HG03045 (cell line): ENCODE measurements at regions not wholly inside any gene's neighbourhood (a gene's known extent, or its start where the extent isn't known, plus 50 kb on each side); places are given as distances from the start of the nearest gene placed in this dataset.
"Not testable (repeated sequence)": the region's sequence is repeated elsewhere in the genome, so short reads cannot be mapped to it uniquely, and the experiment has no call there.

Experiments
- ATAC-seq: cut with Tn5 transposase; IDR thresholded peaks from one replicate; pipeline ENCODE4 v1.9.1; 2021; ENCODE audit warnings: mild to moderate bottlenecking, moderate library complexity; ENCODE audit not compliant: unreplicated experiment

- no peak for ATAC-seq
These were observed 803.1 kb downstream of the SATB2 start for GRCh38 chr2:198654646-198655045.

- no peak for ATAC-seq
These were observed 804.4 kb downstream of the SATB2 start for GRCh38 chr2:198653311-198653710.

- no peak for ATAC-seq
These were observed 805.3 kb downstream of the SATB2 start for GRCh38 chr2:198652461-198652860.

- no peak for ATAC-seq
These were observed 811.9 kb downstream of the SATB2 start for GRCh38 chr2:198645816-198646215.

- no peak for ATAC-seq
These were observed 816.6 kb downstream of the SATB2 start for GRCh38 chr2:198641161-198641560.

- no peak for ATAC-seq
These were observed 817.3 kb downstream of the SATB2 start for GRCh38 chr2:198640463-198640862.

- ATAC-seq: no peak
These were observed 818.2 kb downstream of the SATB2 start for GRCh38 chr2:198639580-198639979.

- no peak for ATAC-seq
These were observed 819.2 kb downstream of the SATB2 start for GRCh38 chr2:198638577-198638976.

GRCh38 chr2:198630384-198630783, 826.0 kb downstream of the PLCL1 start:
- ATAC-seq: no peak

- ATAC-seq: no peak
These were observed 824.2 kb downstream of the PLCL1 start for GRCh38 chr2:198628596-198628995.

- no peak for ATAC-seq
These were observed 818.8 kb downstream of the PLCL1 start for GRCh38 chr2:198622986-198623730.

- no peak for ATAC-seq
These were observed 811.6 kb downstream of the PLCL1 start for GRCh38 chr2:198615972-198616371.

GRCh38 chr2:198611201-198611600, 806.8 kb downstream of the PLCL1 start:
- ATAC-seq: no peak

- no peak for ATAC-seq
These were observed 800.2 kb downstream of the PLCL1 start for GRCh38 chr2:198604599-198604998.

GRCh38 chr2:198602986-198603385, 798.6 kb downstream of the PLCL1 start:
- not testable (repeated sequence) for ATAC-seq

- ATAC-seq: no peak
These were observed 793.3 kb downstream of the PLCL1 start for GRCh38 chr2:198597648-198598047.

GRCh38 chr2:198596985-198597384, 792.6 kb downstream of the PLCL1 start:
- ATAC-seq: no peak

- no peak for ATAC-seq
These were observed 791.3 kb downstream of the PLCL1 start for GRCh38 chr2:198595721-198596120.

- no peak for ATAC-seq
These were observed 787.2 kb downstream of the PLCL1 start for GRCh38 chr2:198591586-198591985.

- ATAC-seq: no peak
These were observed 783.3 kb downstream of the PLCL1 start for GRCh38 chr2:198587741-198588140.

- no peak for ATAC-seq
These were observed 782.8 kb downstream of the PLCL1 start for GRCh38 chr2:198587240-198587639.

- ATAC-seq: no peak
These were observed 767.0 kb downstream of the PLCL1 start for GRCh38 chr2:198571393-198571792.

GRCh38 chr2:198558176-198558575, 753.8 kb downstream of the PLCL1 start:
- ATAC-seq: no peak
